IMR-90 (cell line): ENCODE measurements at regions not wholly inside any gene's neighbourhood (a gene's known extent, or its start where the extent isn't known, plus 50 kb on each side); places are given as distances from the start of the nearest gene placed in this dataset.

Experiments used
- ATAC-seq: fragments of 200-7000 bp; cut with Tn5 transposase; 2 replicates; pipeline ENCODE4 v1.9.1; 2020; ENCODE audit warnings: low read depth, mild to moderate bottlenecking, moderate library complexity
- BruUV-seq: library from RNA; stranded (reverse); fragments of 400-500 nt; replicated peaks from 2 replicates; lab custom pipeline; 2021; lab: Mats Ljungman, UMichigan
- CTCF ChIA-PET: fragments of 300-600 bp; formaldehyde crosslinking; extraction: SDS; loops from one replicate; lab custom pipeline; 2021; ENCODE audit warnings: antibody characterized with exemption; lab: Yijun Ruan, JAX
- POLR2A ChIA-PET: fragments of 300-600 bp; sonication (Branson Sonifier 250); formaldehyde crosslinking; loops from one replicate; lab custom pipeline; 2022; ENCODE audit warnings: antibody characterized with exemption; ENCODE audit not compliant: unreplicated experiment; lab: Charles Lee
- DNase-seq: peaks from one replicate; pipeline ENCODE4 v3.0.0; 2013
- H2AFZ ChIP-seq: replicated peaks from 2 replicates; pipeline ENCODE3; 2013; ENCODE audit warnings: low read length, mild to moderate bottlenecking; ENCODE audit not compliant: poor library complexity
- H2AK5ac ChIP-seq: 2 replicates; pipeline ENCODE4 v1.6.1; 2013; ENCODE audit warnings: low read depth, low read length, inconsistent platforms
- H2AK9ac ChIP-seq: replicated peaks from 2 replicates; pipeline ENCODE3; 2013; ENCODE audit warnings: mild to moderate bottlenecking, low read depth, low read length, moderate library complexity; ENCODE audit not compliant: poor library complexity
- H2BK120ac ChIP-seq: 2 replicates; pipeline ENCODE4 v1.6.1; 2013; ENCODE audit warnings: low read depth, low read length, inconsistent platforms
- H2BK15ac ChIP-seq: 3 replicates; pipeline ENCODE4 v1.6.1; 2013; ENCODE audit warnings: low read depth, low read length, inconsistent platforms
- H2BK20ac ChIP-seq: 2 replicates; pipeline ENCODE4 v1.6.1; 2013; ENCODE audit warnings: low read depth, mild to moderate bottlenecking, inconsistent platforms, low read length, moderate library complexity
- H2BK5ac ChIP-seq: 2 replicates; pipeline ENCODE4 v1.6.1; 2013; ENCODE audit warnings: mild to moderate bottlenecking, low read depth, low read length, inconsistent platforms; ENCODE audit not compliant: poor library complexity, severe bottlenecking
- H3K14ac ChIP-seq: replicated peaks from 2 replicates; pipeline ENCODE4 v1.6.1; 2013; ENCODE audit warnings: low read depth, low read length, inconsistent platforms
- H3K18ac ChIP-seq: 2 replicates; pipeline ENCODE4 v1.6.1; 2013; ENCODE audit warnings: low read depth, low read length, control low read depth
- H3K23ac ChIP-seq: 2 replicates; pipeline ENCODE4 v1.6.1; 2013; ENCODE audit warnings: low read depth, low read length, inconsistent platforms
- H3K27ac ChIP-seq: 2 replicates; pipeline ENCODE4 v1.5.1; 2013; ENCODE audit warnings: mild to moderate bottlenecking, control low read depth, low read length; ENCODE audit not compliant: insufficient read depth
- H3K27me3 ChIP-seq: 2 replicates; pipeline ENCODE4 v1.6.1; 2013; ENCODE audit warnings: low read length; ENCODE audit not compliant: control insufficient read depth, insufficient read depth
- H3K36me3 ChIP-seq: 2 replicates; pipeline ENCODE4 v1.6.1; 2013; ENCODE audit warnings: low read length, mixed read lengths; ENCODE audit not compliant: control insufficient read depth, insufficient read depth
- H3K4ac ChIP-seq: 2 replicates; pipeline ENCODE4 v1.6.1; 2013; ENCODE audit warnings: low read depth, low read length, inconsistent platforms
- H3K4me1 ChIP-seq: 2 replicates; pipeline ENCODE4 v1.6.1; 2013; ENCODE audit warnings: low read length, mixed read lengths; ENCODE audit not compliant: control insufficient read depth, insufficient read depth
- H3K4me2 ChIP-seq: 2 replicates; pipeline ENCODE4 v1.6.1; 2013; ENCODE audit warnings: low read depth, mild to moderate bottlenecking, control low read depth, low read length, moderate library complexity
- H3K4me3 ChIP-seq: 2 replicates; pipeline ENCODE4 v1.5.1; 2013; ENCODE audit warnings: low read depth, mild to moderate bottlenecking, control low read depth, low read length, moderate library complexity; ENCODE audit not compliant: insufficient read depth
- H3K56ac ChIP-seq: 2 replicates; pipeline ENCODE4 v1.6.1; 2013; ENCODE audit warnings: low read length, inconsistent platforms; ENCODE audit not compliant: insufficient read depth; ENCODE audit errors: extremely low read depth
- H3K79me1 ChIP-seq, 2 experiments: 2 replicates each; pipeline ENCODE4 v1.6.1; 2013; ENCODE audit warnings: low read length in 2 of 2, inconsistent platforms in 1 of 2, low read depth in 1 of 2
- H3K9ac ChIP-seq: 2 replicates; pipeline ENCODE4 v1.6.1; 2013; ENCODE audit warnings: low read depth, low read length, control low read depth
- H3K9me1 ChIP-seq: 2 replicates; pipeline ENCODE4 v1.6.1; 2013; ENCODE audit warnings: low read length, inconsistent platforms; ENCODE audit not compliant: insufficient read depth
- H3K9me3 ChIP-seq: 2 replicates; pipeline ENCODE4 v1.6.1; 2013; ENCODE audit warnings: low read length; ENCODE audit not compliant: control insufficient read depth, insufficient read depth
- H4K20me1 ChIP-seq: 2 replicates; pipeline ENCODE4 v1.6.1; 2013; ENCODE audit warnings: low read length, inconsistent platforms; ENCODE audit not compliant: insufficient read depth
- H4K5ac ChIP-seq: 2 replicates; pipeline ENCODE4 v1.6.1; 2013; ENCODE audit warnings: mild to moderate bottlenecking, low read depth, low read length, control low read depth
- H4K8ac ChIP-seq, 2 experiments: 2 replicates each; pipeline ENCODE4 v1.6.1; 2013; ENCODE audit warnings: low read depth in 2 of 2, low read length in 2 of 2, control low read depth in 1 of 2, inconsistent platforms in 1 of 2
- H4K91ac ChIP-seq: 2 replicates; pipeline ENCODE4 v1.6.1; 2013; ENCODE audit warnings: low read depth, low read length, inconsistent platforms; ENCODE audit not compliant: insufficient read depth
- BHLHE40 ChIP-seq: fragments of 150-350 bp; IDR thresholded peaks from 2 replicates; pipeline ENCODE4 v1.6.1; 2016; ENCODE audit warnings: mild to moderate bottlenecking, low read depth, low read length
- CEBPB ChIP-seq: IDR thresholded peaks from 2 replicates; pipeline ENCODE4 v1.6.1; 2012; ENCODE audit warnings: low read depth, low read length, improper control_type of control experiment
- CHD1 ChIP-seq: IDR thresholded peaks from 2 replicates; pipeline ENCODE4 v1.6.1; 2012; ENCODE audit warnings: low read depth, low read length, improper control_type of control experiment
- CTCF ChIP-seq: conservative IDR thresholded peaks from 2 replicates; pipeline ENCODE4 v1.5.1; 2012; ENCODE audit warnings: mild to moderate bottlenecking, low read depth, low read length, improper control_type of control experiment
- MAZ ChIP-seq: IDR thresholded peaks from 2 replicates; pipeline ENCODE4 v1.6.1; 2012; ENCODE audit warnings: low read depth, mild to moderate bottlenecking, low read length, improper control_type of control experiment, moderate library complexity, borderline replicate concordance
- MXI1 ChIP-seq: IDR thresholded peaks from 2 replicates; pipeline ENCODE4 v1.6.1; 2012; ENCODE audit warnings: low read depth, mild to moderate bottlenecking, low read length, moderate library complexity, borderline replicate concordance
- NFE2L2 ChIP-seq: fragments of 150-350 bp; IDR thresholded peaks from 2 replicates; pipeline ENCODE4 v1.6.1; 2016; ENCODE audit warnings: low read depth, mild to moderate bottlenecking, low read length
- POLR2A ChIP-seq: IDR thresholded peaks from 2 replicates; pipeline ENCODE4 v1.6.1; 2012; ENCODE audit warnings: mild to moderate bottlenecking, low read depth, low read length
- RAD21 ChIP-seq: IDR thresholded peaks from 2 replicates; pipeline ENCODE4 v1.6.1; 2012; ENCODE audit warnings: low read length, improper control_type of control experiment
- RCOR1 ChIP-seq: IDR thresholded peaks from 2 replicates; pipeline ENCODE4 v1.6.1; 2012; ENCODE audit warnings: mild to moderate bottlenecking, low read length, improper control_type of control experiment; ENCODE audit not compliant: insufficient replicate concordance
- RFX5 ChIP-seq: IDR thresholded peaks from 2 replicates; pipeline ENCODE4 v1.8.0; 2012; ENCODE audit warnings: low read depth, mild to moderate bottlenecking, low read length, moderate library complexity
- USF2 ChIP-seq: fragments of 150-350 bp; IDR thresholded peaks from 2 replicates; pipeline ENCODE4 v1.6.1; 2017; ENCODE audit warnings: mild to moderate bottlenecking, antibody characterized with exemption, low read length, low read depth
- WGBS, 2 experiments: methylation state at CpG; one replicate each; pipeline versions ENCODE4 v1.1.5 to v1.1.7; 2013; ENCODE audit warnings: missing lambda C conversion rate in 2 of 2; ENCODE audit not compliant: insufficient read length in 1 of 2; ENCODE audit errors: extremely low coverage in 2 of 2; 5-methylcytosine and 5-hydroxymethylcytosine counted together
- dilution Hi-C: fragments of 300-500 bp; cut with HindIII; formaldehyde crosslinking; loops from one replicate; pipeline ENCODE4 v1.14.3; 2018; ENCODE audit warnings: low sequenced_read_pairs; ENCODE audit not compliant: unreplicated experiment
- in situ Hi-C: fragments of 300-500 bp; cut with MboI; formaldehyde crosslinking; loops from 3 replicates; pipeline ENCODE4 v1.14.3; 2019; ENCODE audit warnings: low sequenced_read_pairs, inconsistent platforms, mixed read lengths
- intact Hi-C: fragments of 100-400 bp; cut with micrococcal nuclease; formaldehyde crosslinking; loops from 2 replicates; pipeline ENCODE4 v1.10.0; 2022
- TF ChIP-seq, protein P1 (sequence below): fragments of 150-350 bp; IDR thresholded peaks from 2 replicates; pipeline ENCODE4 v1.6.1; 2016; ENCODE audit warnings: low read depth, mild to moderate bottlenecking, low read length, moderate library complexity, borderline replicate concordance

- no peaks in the 10 kb centered on the region for H3K36me3 ChIP-seq
- TF ChIP-seq RAD21 (no peak), CTCF (no peak), USF2 (no peak), BHLHE40 (no peak), RFX5 (no peak), MXI1 (no peak), MAZ (no peak), CHD1 (no peak), NFE2L2 (no peak), CEBPB (no peak), POLR2A (no peak), RCOR1 (no peak)
- TF ChIP-seq, protein P1, sequence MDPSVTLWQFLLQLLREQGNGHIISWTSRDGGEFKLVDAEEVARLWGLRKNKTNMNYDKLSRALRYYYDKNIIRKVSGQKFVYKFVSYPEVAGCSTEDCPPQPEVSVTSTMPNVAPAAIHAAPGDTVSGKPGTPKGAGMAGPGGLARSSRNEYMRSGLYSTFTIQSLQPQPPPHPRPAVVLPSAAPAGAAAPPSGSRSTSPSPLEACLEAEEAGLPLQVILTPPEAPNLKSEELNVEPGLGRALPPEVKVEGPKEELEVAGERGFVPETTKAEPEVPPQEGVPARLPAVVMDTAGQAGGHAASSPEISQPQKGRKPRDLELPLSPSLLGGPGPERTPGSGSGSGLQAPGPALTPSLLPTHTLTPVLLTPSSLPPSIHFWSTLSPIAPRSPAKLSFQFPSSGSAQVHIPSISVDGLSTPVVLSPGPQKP: no peak
- H3K4ac ChIP-seq: no peak overlapping the region
- DNase-seq: no peak
- no peak overlapping the region for H2BK5ac ChIP-seq
- intact Hi-C loops: no loop called here
- POLR2A ChIA-PET: no interaction called here
- no peak overlapping the region for H2BK120ac ChIP-seq
- H3K23ac ChIP-seq: no peak overlapping the region
- no peak overlapping the region for H4K91ac ChIP-seq
- H2AK9ac ChIP-seq: no peak overlapping the region
- CTCF ChIA-PET: no interaction called here
- WGBS, 2 experiments: no CpG with 5 or more reads among the region's 3 CpGs
- no peak overlapping the region for H2BK15ac ChIP-seq
- H3K4me3 ChIP-seq: no peak overlapping the region
- H3K14ac ChIP-seq: no peak overlapping the region
- H3K56ac ChIP-seq: no peak overlapping the region
- H3K9ac ChIP-seq: no peak overlapping the region
- H2BK20ac ChIP-seq: no peak overlapping the region
- H4K20me1 ChIP-seq: no peaks in the 10 kb centered on the region
- H4K8ac ChIP-seq: no peak overlapping the region
- H3K9me1 ChIP-seq: no peaks in the 10 kb centered on the region
- BruUV-seq: no TSS peak
- no peak overlapping the region for H2AFZ ChIP-seq
- dilution Hi-C loops: no loop called here
- no peak for ATAC-seq
- H3K27me3 ChIP-seq: no peaks in the 10 kb centered on the region
- H3K27ac ChIP-seq: no peak overlapping the region
- peaks cover 6% of the 10 kb centered on the region; the same call in 1 of the 2 replicates for H3K9me3 ChIP-seq
- in situ Hi-C loops: no loop called here
- H3K4me2 ChIP-seq: no peak overlapping the region
- H4K5ac ChIP-seq: no peak overlapping the region
- H3K18ac ChIP-seq: no peak overlapping the region
- no peaks in the 10 kb centered on the region for H3K79me1 ChIP-seq
- H2AK5ac ChIP-seq: no peak overlapping the region
- no peaks in the 10 kb centered on the region for H3K4me1 ChIP-seq
These were observed 573.8 kb upstream of the CDH9 start for GRCh38 chr5:27612161-27612560.
